ACC112 (cell line): ENCODE measurements at regions not wholly inside any gene's neighbourhood (a gene's known extent, or its start where the extent isn't known, plus 50 kb on each side); places are given as distances from the start of the nearest gene placed in this dataset.

Experiments used
- H2AFZ ChIP-seq: fragments of 200-600 bp; sonication (generic); one replicate; pipeline ENCODE4 v1.6.0; 2017; ENCODE audit warnings: antibody characterized with exemption, low read length; ENCODE audit not compliant: unreplicated experiment
- H3K27ac ChIP-seq: fragments of 200-600 bp; sonication (generic); 2 replicates; pipeline ENCODE4 v1.5.1; 2014; ENCODE audit warnings: low read depth, mild to moderate bottlenecking, antibody characterized with exemption, low read length, moderate library complexity
- H3K27me3 ChIP-seq: fragments of 200-600 bp; sonication (generic); 2 replicates; pipeline ENCODE4 v1.6.1; 2014; ENCODE audit warnings: mild to moderate bottlenecking, antibody characterized with exemption, low read length, moderate library complexity, mixed read lengths; ENCODE audit not compliant: insufficient read depth
- H3K36me3 ChIP-seq: fragments of 200-600 bp; sonication (generic); 2 replicates; pipeline ENCODE4 v1.6.1; 2016; ENCODE audit warnings: mild to moderate bottlenecking, antibody characterized with exemption, low read length, moderate library complexity, mixed read lengths; ENCODE audit not compliant: insufficient read depth
- H3K4me1 ChIP-seq: fragments of 200-600 bp; sonication (generic); one replicate; pipeline ENCODE4 v1.6.1; 2016; ENCODE audit warnings: low read length, mixed read lengths; ENCODE audit not compliant: insufficient read depth, unreplicated experiment, control insufficient read depth
- H3K4me3 ChIP-seq: fragments of 200-600 bp; sonication (generic); 2 replicates; pipeline ENCODE4 v1.5.1; 2014; ENCODE audit warnings: mild to moderate bottlenecking, low read depth, low read length
- H3K79me2 ChIP-seq: fragments of 200-600 bp; sonication (generic); one replicate; pipeline ENCODE4 v1.6.0; 2016; ENCODE audit warnings: low read length; ENCODE audit not compliant: control insufficient read depth, unreplicated experiment, insufficient read depth

- H3K79me2 ChIP-seq = no peaks in the 10 kb centered on the region
- H3K27ac ChIP-seq = no peak overlapping the region
- H3K4me3 ChIP-seq = no peak overlapping the region
- no peaks in the 10 kb centered on the region for H3K4me1 ChIP-seq
- no peak overlapping the region for H2AFZ ChIP-seq
- no peaks in the 10 kb centered on the region for H3K27me3 ChIP-seq
- no peaks in the 10 kb centered on the region for H3K36me3 ChIP-seq
Measured at GRCh38 chr3:28718074-28718849, 369.6 kb upstream of the AZI2 start.

- no peaks in the 10 kb centered on the region for H3K79me2 ChIP-seq
- H3K36me3 ChIP-seq = no peaks in the 10 kb centered on the region
- no peak overlapping the region for H3K4me3 ChIP-seq
- peaks cover 5% of the 10 kb centered on the region; the same call in 1 of the 2 replicates for H3K27me3 ChIP-seq
- no peaks in the 10 kb centered on the region for H3K4me1 ChIP-seq
- no peak overlapping the region for H3K27ac ChIP-seq
- H2AFZ ChIP-seq = no peak overlapping the region
Measured at GRCh38 chr3:28726840-28727239, 378.2 kb upstream of the AZI2 start.

- no peaks in the 10 kb centered on the region for H3K79me2 ChIP-seq
- no peak overlapping the region for H3K4me3 ChIP-seq
- H2AFZ ChIP-seq = no peak overlapping the region
- H3K36me3 ChIP-seq = no peaks in the 10 kb centered on the region
- H3K27ac ChIP-seq = no peak overlapping the region
- no peaks in the 10 kb centered on the region for H3K4me1 ChIP-seq
- peaks cover 5% of the 10 kb centered on the region; the same call in 1 of the 2 replicates for H3K27me3 ChIP-seq
Measured at GRCh38 chr3:28727307-28727706, 378.7 kb upstream of the AZI2 start.

DNA sequence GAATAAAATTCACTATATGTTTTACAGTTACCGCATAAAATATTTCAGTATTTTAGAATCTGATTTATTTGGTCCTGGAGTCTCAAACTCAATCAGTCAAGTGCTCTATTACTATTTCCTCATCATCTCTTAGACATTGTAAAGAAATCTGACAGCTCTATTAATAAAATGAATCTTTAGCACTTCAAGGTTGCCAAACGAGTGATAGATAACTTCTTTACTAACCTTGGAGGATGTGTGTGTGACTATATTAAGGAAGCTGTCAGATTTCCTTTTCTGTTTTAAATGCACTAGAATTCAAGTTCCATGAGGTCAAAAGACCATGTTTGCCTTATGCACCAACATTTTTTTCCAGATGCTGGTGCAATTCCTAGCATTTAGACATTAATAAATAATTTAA, 389.8 kb upstream of the AZI2 start:
- no peaks in the 10 kb centered on the region for H3K36me3 ChIP-seq
- H3K27ac ChIP-seq = no peak overlapping the region
- H3K4me1 ChIP-seq = no peaks in the 10 kb centered on the region
- no peak overlapping the region for H2AFZ ChIP-seq
- no peak overlapping the region for H3K4me3 ChIP-seq
- no peaks in the 10 kb centered on the region for H3K79me2 ChIP-seq
- no peaks in the 10 kb centered on the region for H3K27me3 ChIP-seq

DNA sequence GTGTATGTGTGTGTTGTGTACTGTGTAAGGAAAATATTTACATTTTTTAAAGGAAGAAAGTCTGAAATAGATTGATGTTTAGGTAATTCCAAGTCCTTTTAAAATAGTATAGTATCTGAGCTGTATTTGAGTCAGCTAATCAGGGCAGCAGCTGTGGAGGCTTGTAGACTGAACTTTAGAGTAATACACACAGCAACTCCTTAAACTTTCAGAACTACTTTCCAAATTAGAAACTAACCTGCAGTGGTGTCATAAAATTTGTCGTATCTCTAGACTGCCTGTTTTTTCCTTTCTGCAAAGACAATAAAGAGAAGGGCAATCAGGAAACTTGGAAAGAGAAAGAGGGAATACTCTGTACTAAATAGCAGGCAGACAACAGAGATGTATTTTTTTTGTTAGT, 391.0 kb upstream of the AZI2 start:
- H3K36me3 ChIP-seq = no peaks in the 10 kb centered on the region
- no peak overlapping the region for H3K27ac ChIP-seq
- no peaks in the 10 kb centered on the region for H3K4me1 ChIP-seq
- H3K4me3 ChIP-seq = no peak overlapping the region
- no peaks in the 10 kb centered on the region for H3K79me2 ChIP-seq
- no peaks in the 10 kb centered on the region for H3K27me3 ChIP-seq
- no peak overlapping the region for H2AFZ ChIP-seq

DNA sequence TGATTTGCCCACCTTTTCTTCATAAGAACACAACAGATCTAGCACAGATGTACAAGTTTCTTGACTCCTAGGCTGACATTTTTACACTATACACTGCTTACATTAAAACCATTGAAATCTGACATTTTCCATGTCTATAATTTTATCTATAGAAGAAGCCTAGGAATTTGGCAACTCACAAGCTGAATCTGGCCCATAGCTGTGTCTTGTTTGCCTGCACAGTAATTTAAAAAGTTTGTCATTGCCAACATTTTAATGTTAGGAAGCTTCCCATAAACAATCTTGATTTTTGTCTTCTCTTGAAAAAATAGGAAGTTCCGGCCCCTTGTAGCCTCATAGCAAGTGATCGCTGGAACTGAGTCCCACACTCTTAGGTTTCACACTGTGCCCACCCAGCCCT, 394.6 kb upstream of the AZI2 start:
- no peak overlapping the region for H3K27ac ChIP-seq
- H3K27me3 ChIP-seq = no peaks in the 10 kb centered on the region
- no peak overlapping the region for H2AFZ ChIP-seq
- H3K4me1 ChIP-seq = peaks cover 9% of the 10 kb centered on the region
- H3K36me3 ChIP-seq = no peaks in the 10 kb centered on the region
- no peak overlapping the region for H3K4me3 ChIP-seq
- no peaks in the 10 kb centered on the region for H3K79me2 ChIP-seq

DNA sequence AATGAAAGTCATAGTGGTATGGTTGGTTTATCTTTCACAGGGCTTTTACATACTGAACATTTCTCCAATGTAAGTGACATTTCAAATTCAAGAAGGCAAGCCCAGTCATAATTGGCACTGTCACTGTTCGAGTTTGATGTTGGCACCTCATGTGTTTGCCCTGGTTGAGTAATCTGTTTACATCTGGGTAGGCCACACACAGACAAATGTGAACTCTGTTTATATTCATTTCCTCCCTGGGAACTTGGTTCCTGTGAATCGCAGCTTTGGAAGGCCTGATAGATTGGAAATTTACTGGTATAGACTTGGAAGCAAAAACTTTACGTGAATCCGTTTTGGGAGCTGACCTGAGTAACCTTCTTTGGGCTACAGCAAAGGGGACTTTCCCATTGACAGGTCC, 395.2 kb upstream of the AZI2 start:
- H3K4me3 ChIP-seq = no peak overlapping the region
- H3K79me2 ChIP-seq = no peaks in the 10 kb centered on the region
- no peaks in the 10 kb centered on the region for H3K36me3 ChIP-seq
- no peak overlapping the region for H3K27ac ChIP-seq
- H3K27me3 ChIP-seq = no peaks in the 10 kb centered on the region
- H2AFZ ChIP-seq = no peak overlapping the region
- H3K4me1 ChIP-seq = peaks cover 9% of the 10 kb centered on the region

DNA sequence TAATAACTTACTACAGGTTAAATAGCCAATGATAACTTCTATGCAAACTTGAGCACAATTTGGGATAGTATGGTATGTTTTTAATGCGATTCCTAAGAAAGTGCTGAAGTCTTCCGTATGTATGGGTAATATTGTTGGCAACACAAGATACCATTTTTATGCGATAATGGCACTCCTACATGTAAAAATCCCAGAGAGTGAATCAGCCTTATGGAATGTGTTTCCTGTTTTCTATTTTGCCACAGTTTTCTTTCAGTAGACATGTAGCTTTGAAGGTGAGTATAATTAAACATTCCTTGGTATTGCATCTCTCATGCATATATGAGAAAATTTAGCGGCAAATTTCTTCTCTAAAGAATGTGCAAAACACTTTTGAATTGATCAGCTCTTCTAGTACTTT, 396.8 kb upstream of the AZI2 start:
- Histone ChIP-seq H3K27ac (no peak overlapping the region), H3K36me3 (no peaks in the 10 kb centered on the region), H3K79me2 (no peaks in the 10 kb centered on the region), H3K27me3 (no peaks in the 10 kb centered on the region), H2AFZ (no peak overlapping the region), H3K4me1 (peaks cover 9% of the 10 kb centered on the region), H3K4me3 (no peak overlapping the region)

DNA sequence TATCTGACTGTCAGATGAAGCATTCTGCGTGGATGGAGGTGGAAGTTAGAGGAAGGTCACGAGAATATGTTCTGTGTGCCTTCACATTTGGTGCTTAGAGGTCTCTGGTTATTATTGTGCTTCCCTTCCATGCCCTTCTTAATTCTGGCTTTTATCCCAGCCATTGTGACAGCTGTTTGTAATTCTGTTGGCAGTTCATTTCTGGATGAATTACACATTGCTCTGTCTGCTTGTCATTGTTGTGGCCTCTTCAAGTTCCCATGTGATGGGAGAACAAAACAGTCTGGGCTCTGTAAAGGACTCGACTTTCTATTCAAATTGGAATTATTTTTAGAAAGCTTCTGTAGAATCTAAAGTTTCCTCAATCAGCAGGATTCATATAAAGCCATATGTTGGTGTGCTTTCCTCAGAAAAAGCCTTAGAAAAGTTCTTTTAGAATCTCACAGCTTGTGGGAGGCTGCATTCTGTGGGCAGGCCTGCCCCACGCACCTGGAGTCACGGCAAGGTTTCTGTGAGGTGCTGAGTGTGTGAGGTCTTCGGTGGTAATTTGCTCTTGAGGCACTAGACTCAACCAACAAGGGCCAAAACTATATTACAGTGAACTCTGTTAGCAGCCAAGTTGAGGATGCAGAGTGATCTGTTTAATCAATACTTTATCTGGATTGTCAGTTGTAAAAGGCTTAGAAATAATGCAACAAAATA, 397.4 kb upstream of the AZI2 start:
- H3K27me3 ChIP-seq = no peaks in the 10 kb centered on the region
- H3K4me1 ChIP-seq = peaks cover 9% of the 10 kb centered on the region
- no peak overlapping the region for H3K4me3 ChIP-seq
- H3K79me2 ChIP-seq = no peaks in the 10 kb centered on the region
- no peak overlapping the region for H3K27ac ChIP-seq
- H3K36me3 ChIP-seq = no peaks in the 10 kb centered on the region
- no peak overlapping the region for H2AFZ ChIP-seq

GRCh38 chr3:28746990-28747389, 398.4 kb upstream of the AZI2 start:
- Histone ChIP-seq H3K4me1 (peaks cover 9% of the 10 kb centered on the region), H3K27ac (no peak overlapping the region), H2AFZ (no peak overlapping the region), H3K4me3 (no peak overlapping the region), H3K79me2 (no peaks in the 10 kb centered on the region), H3K27me3 (no peaks in the 10 kb centered on the region), H3K36me3 (no peaks in the 10 kb centered on the region)

DNA sequence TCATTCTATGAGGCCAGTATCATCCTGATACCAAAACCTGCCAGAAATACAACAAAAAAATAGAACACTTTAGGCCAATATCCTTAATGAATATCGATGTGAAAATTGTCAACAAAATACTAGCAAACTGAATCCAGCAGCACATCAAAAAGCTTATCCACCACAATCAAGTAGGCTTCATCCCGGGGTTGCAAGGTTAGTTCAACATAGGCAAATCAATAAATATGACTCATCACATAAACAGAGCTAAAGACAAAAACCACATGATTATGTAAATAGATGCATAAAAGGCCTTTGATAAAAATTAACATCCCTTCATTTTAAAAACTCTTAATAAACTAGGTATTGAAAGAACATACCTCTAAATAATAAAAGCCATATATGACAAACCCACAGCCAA, 403.2 kb upstream of the AZI2 start:
- H3K4me1 ChIP-seq = no peaks in the 10 kb centered on the region
- no peaks in the 10 kb centered on the region for H3K27me3 ChIP-seq
- H3K27ac ChIP-seq = no peak overlapping the region
- H2AFZ ChIP-seq = no peak overlapping the region
- H3K36me3 ChIP-seq = no peaks in the 10 kb centered on the region
- no peaks in the 10 kb centered on the region for H3K79me2 ChIP-seq
- H3K4me3 ChIP-seq = no peak overlapping the region
